ENCODE measurements at regions not wholly inside any gene's neighbourhood (a gene's known extent, or its start where the extent isn't known, plus 50 kb on each side); places are given as distances from the start of the nearest gene placed in this dataset.
"Not testable (repeated sequence)": the region's sequence is repeated elsewhere in the genome, so short reads cannot be mapped to it uniquely, and the experiment has no call there.

DNA sequence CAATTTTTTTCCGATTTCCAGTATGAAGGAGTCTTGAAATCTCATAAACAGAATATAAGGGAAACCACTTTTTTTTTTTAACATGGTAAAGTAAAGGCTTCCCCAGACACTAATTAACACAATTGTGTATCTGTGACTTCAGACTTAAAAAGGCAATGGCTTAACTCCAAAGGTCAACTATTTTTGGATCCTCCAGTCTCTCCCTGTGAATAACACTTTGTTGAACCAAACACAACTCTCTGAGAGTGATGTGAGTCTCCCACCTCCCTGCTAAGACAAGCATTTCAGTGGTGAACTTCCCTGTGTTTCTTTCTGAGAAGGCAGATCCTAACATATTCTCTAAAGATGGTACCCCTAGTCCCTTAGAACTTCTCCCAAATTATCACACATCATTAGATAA is 219.6 kb upstream of the RBBP8 start:
- SMC1A ChIA-PET (ENCODE audit: uncharacterized antibody, unreplicated experiment) = interaction anchor here (1.0 to 1.2 kb wide), 3 partner anchors 13 to 29 kb away, joined by 3 to 5 read pairs (median 3); no protein-coding TSS in a partner anchor
- DNase-seq (ENCODE audit: low read depth, low spot score) = no peak
- no peak for ATAC-seq
- in situ Hi-C loops (cut with MboI) = loop anchor here (25.0 kb wide), 4 partner anchors 101 to 1651 kb away; no protein-coding TSS in a partner anchor
- H3K27ac ChIP-seq (ENCODE audit: control insufficient read depth, insufficient read depth) = no peak overlapping the region
- H3K4me2 ChIP-seq (ENCODE audit: control insufficient read depth, insufficient read depth) = no peak overlapping the region
- intact Hi-C loops (cut with micrococcal nuclease; ENCODE audit: unreplicated experiment) = no loop called here
- H3K9ac ChIP-seq (ENCODE audit: control insufficient read depth, insufficient read depth, low read length) = no peak overlapping the region
- no peaks in the 10 kb centered on the region; a peak in 1 of 4 replicates for H3K27me3 ChIP-seq (replicated peaks in 1 of 2; ENCODE audit: control insufficient read depth in 2 of 2, insufficient read depth in 2 of 2, low read length in 1 of 2)
- no peak overlapping the region for H3K4me3 ChIP-seq
- 26% methylated on average over 1 of the region's 1 CpG for WGBS (ENCODE audit: insufficient coverage, insufficient replicate concordance, low lambda C conversion rate, missing lambda C conversion rate)
- RAD21 ChIA-PET (ENCODE audit: unreplicated experiment) = no interaction called here
- H4K20me1 ChIP-seq (ENCODE audit: control insufficient read depth, insufficient read depth) = no peaks in the 10 kb centered on the region
- POLR2A ChIA-PET = no interaction called here
- H3K9me3 ChIP-seq (replicated peaks; ENCODE audit: control insufficient read depth, insufficient read depth, low read length) = no peaks in the 10 kb centered on the region
- no TSS peak for BruUV-seq (replicated peaks)
- CTCF ChIA-PET = interaction anchor here (0.6 to 2.8 kb wide), 4 partner anchors 9 to 368 kb away, joined by 3 to 18 read pairs (median 3); no protein-coding TSS in a partner anchor
- H3K4me1 ChIP-seq (ENCODE audit: control insufficient read depth, insufficient read depth, low read length) = no peaks in the 10 kb centered on the region
- H2AFZ ChIP-seq (ENCODE audit: control insufficient read depth, low read depth, low read length) = no peak overlapping the region
- FAIRE-seq = no peak
- no peaks in the 10 kb centered on the region for H3K79me2 ChIP-seq (ENCODE audit: control insufficient read depth, insufficient read depth, low read length)
- no peak for TF ChIP-seq MYC (IDR thresholded peaks at IDR 0.05; ENCODE audit: insufficient read depth, insufficient read length, insufficient replicate concordance, low read length, severe bottlenecking)
- TF ChIP-seq, protein P1, sequence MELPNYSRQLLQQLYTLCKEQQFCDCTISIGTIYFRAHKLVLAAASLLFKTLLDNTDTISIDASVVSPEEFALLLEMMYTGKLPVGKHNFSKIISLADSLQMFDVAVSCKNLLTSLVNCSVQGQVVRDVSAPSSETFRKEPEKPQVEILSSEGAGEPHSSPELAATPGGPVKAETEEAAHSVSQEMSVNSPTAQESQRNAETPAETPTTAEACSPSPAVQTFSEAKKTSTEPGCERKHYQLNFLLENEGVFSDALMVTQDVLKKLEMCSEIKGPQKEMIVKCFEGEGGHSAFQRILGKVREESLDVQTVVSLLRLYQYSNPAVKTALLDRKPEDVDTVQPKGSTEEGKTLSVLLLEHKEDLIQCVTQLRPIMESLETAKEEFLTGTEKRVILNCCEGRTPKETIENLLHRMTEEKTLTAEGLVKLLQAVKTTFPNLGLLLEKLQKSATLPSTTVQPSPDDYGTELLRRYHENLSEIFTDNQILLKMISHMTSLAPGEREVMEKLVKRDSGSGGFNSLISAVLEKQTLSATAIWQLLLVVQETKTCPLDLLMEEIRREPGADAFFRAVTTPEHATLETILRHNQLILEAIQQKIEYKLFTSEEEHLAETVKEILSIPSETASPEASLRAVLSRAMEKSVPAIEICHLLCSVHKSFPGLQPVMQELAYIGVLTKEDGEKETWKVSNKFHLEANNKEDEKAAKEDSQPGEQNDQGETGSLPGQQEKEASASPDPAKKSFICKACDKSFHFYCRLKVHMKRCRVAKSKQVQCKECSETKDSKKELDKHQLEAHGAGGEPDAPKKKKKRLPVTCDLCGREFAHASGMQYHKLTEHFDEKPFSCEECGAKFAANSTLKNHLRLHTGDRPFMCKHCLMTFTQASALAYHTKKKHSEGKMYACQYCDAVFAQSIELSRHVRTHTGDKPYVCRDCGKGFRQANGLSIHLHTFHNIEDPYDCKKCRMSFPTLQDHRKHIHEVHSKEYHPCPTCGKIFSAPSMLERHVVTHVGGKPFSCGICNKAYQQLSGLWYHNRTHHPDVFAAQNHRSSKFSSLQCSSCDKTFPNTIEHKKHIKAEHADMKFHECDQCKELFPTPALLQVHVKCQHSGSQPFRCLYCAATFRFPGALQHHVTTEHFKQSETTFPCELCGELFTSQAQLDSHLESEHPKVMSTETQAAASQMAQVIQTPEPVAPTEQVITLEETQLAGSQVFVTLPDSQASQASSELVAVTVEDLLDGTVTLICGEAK (IDR thresholded peaks at IDR 0.05; ENCODE audit: borderline replicate concordance) = no peak
- TF ChIP-seq NFXL1 (IDR thresholded peaks at IDR 0.05; ENCODE audit: borderline replicate concordance) = no peak
- no peak for TF ChIP-seq ASH2L (IDR thresholded peaks at IDR 0.05; ENCODE audit: borderline replicate concordance, low read depth)
- no peak for TF ChIP-seq WRNIP1 (IDR thresholded peaks at IDR 0.05; ENCODE audit: borderline replicate concordance, low read depth, low read length)
- TF ChIP-seq PML (IDR thresholded peaks at IDR 0.05; ENCODE audit: low read length) = no peak
- no peak for TF ChIP-seq ZNF384 (IDR thresholded peaks at IDR 0.05; ENCODE audit: borderline replicate concordance, low read depth, low read length)
- TF ChIP-seq TBL1XR1 (IDR thresholded peaks at IDR 0.05; ENCODE audit: low read depth, low read length) = no peak
- TF ChIP-seq LARP7 (IDR thresholded peaks at IDR 0.05) = no peak
- H3K36me3 ChIP-seq (ENCODE audit: control insufficient read depth in 2 of 2, insufficient read depth in 2 of 2, low read length in 1 of 2) = no peaks in the 10 kb centered on the region

GRCh38 chr18:22717536-22717935 is 215.6 kb upstream of the RBBP8 start:
- POLR2A ChIA-PET; H3K4me2 ChIP-seq (ENCODE audit: control insufficient read depth, insufficient read depth); H3K4me1 ChIP-seq (ENCODE audit: control insufficient read depth, insufficient read depth, low read length); H3K9ac ChIP-seq (ENCODE audit: control insufficient read depth, insufficient read depth, low read length); H3K27me3 ChIP-seq (replicated peaks in 1 of 2; ENCODE audit: control insufficient read depth in 2 of 2, insufficient read depth in 2 of 2, low read length in 1 of 2); H3K79me2 ChIP-seq (ENCODE audit: control insufficient read depth, insufficient read depth, low read length); H3K36me3 ChIP-seq (ENCODE audit: control insufficient read depth in 2 of 2, insufficient read depth in 2 of 2, low read length in 1 of 2); H3K4me3 ChIP-seq; H3K27ac ChIP-seq (ENCODE audit: control insufficient read depth, insufficient read depth); intact Hi-C loops (cut with micrococcal nuclease; ENCODE audit: unreplicated experiment); H2AFZ ChIP-seq (ENCODE audit: control insufficient read depth, low read depth, low read length); BruUV-seq (replicated peaks); H3K9me3 ChIP-seq (replicated peaks; ENCODE audit: control insufficient read depth, insufficient read depth, low read length); FAIRE-seq; H4K20me1 ChIP-seq (ENCODE audit: control insufficient read depth, insufficient read depth); ATAC-seq; DNase-seq (ENCODE audit: low read depth, low spot score); RAD21 ChIA-PET (ENCODE audit: unreplicated experiment): not testable (repeated sequence)
- ChIA-PET CTCF (interaction anchor here (1.0 to 1.7 kb wide), 2 partner anchors 12 to 14 kb away, joined by 4 to 16 read pairs; no protein-coding TSS in a partner anchor), SMC1A (ENCODE audit: uncharacterized antibody, unreplicated experiment) (interaction anchor here (1.1 to 1.3 kb wide), 3 partner anchors 9 to 40 kb away, joined by 3 to 4 read pairs (median 4); no protein-coding TSS in a partner anchor)
- 52% methylated on average over 7 of the region's 7 CpGs for WGBS (ENCODE audit: insufficient coverage, insufficient replicate concordance, low lambda C conversion rate, missing lambda C conversion rate)
- in situ Hi-C loops (cut with MboI) = loop anchor here (25.0 kb wide), 4 partner anchors 105 to 1655 kb away; no protein-coding TSS in a partner anchor

Measured in GM12878 (cell line).